Left ventricle myocardium superior (tissue), 1 donor: ENCODE measurements at regions not wholly inside any gene's neighbourhood (a gene's known extent, or its start where the extent isn't known, plus 50 kb on each side); places are given as distances from the start of the nearest gene placed in this dataset.

Source experiments
- ATAC-seq: fragments of 200-7000 bp; cut with Tn5 transposase; one replicate; pipeline ENCODE4 v1.9.1; 2020; ENCODE audit warnings: mild to moderate bottlenecking, moderate library complexity
- DNase-seq: peaks from one replicate; pipeline ENCODE4 v3.0.0-alpha.2; 2020
- intact Hi-C: fragments of 100-400 bp; cut with micrococcal nuclease; formaldehyde crosslinking; loops from one replicate; pipeline ENCODE4 v1.11.0; 2022
- donor health status: DM: no; HTN: yes; CAD: no; lungs with severe emphysema.

GRCh38 chr12:28800129-28800528 is 348.9 kb upstream of the FAR2 start:
- intact Hi-C loops = no loop called here

GRCh38 chr12:28802706-28803438 is 346.2 kb upstream of the FAR2 start:
- ATAC-seq = peak; percentile 94
- intact Hi-C loops = no loop called here
- peak; percentile 64 for DNase-seq

More at GRCh38 chr12:28800129-28800528, 348.9 kb upstream of the FAR2 start:
- DNase-seq = no peak
- no peak for ATAC-seq

- ATAC-seq (no peak), DNase-seq (no peak)
- intact Hi-C loops = no loop called here
These were observed 341.5 kb upstream of the FAR2 start for GRCh38 chr12:28807535-28807934.

GRCh38 chr12:28811457-28811856 is 337.6 kb upstream of the FAR2 start:
- intact Hi-C loops = no loop called here
- ATAC-seq = no peak
- DNase-seq = no peak

- intact Hi-C loops = no loop called here
- no peak for DNase-seq
- no peak for ATAC-seq
These were observed 334.8 kb upstream of the FAR2 start for GRCh38 chr12:28814246-28814645.

- DNase-seq (no peak), ATAC-seq (no peak)
- intact Hi-C loops = no loop called here
These were observed 331.6 kb upstream of the FAR2 start for GRCh38 chr12:28817524-28817923.

GRCh38 chr12:28824193-28824846 is 324.8 kb upstream of the FAR2 start:
- ATAC-seq (peak; percentile 79), DNase-seq (no peak)
- intact Hi-C loops = no loop called here

GRCh38 chr12:28824849-28825248 is 324.2 kb upstream of the FAR2 start:
- DNase-seq (no peak), ATAC-seq (peak; percentile 85)
- intact Hi-C loops = no loop called here

GRCh38 chr12:28826766-28827165 is 322.3 kb upstream of the FAR2 start:
- ATAC-seq (no peak), DNase-seq (no peak)
- intact Hi-C loops = no loop called here

GRCh38 chr12:28827861-28828260 is 321.2 kb upstream of the FAR2 start:
- no peak for DNase-seq
- intact Hi-C loops = no loop called here
- ATAC-seq = no peak

- DNase-seq = no peak
- intact Hi-C loops = no loop called here
- no peak for ATAC-seq
These were observed 320.8 kb upstream of the FAR2 start for GRCh38 chr12:28828318-28828717.

- DNase-seq = no peak
- intact Hi-C loops = no loop called here
- ATAC-seq = no peak
These were observed 318.6 kb upstream of the FAR2 start for GRCh38 chr12:28830491-28830890.

GRCh38 chr12:28844718-28845117 is 304.4 kb upstream of the FAR2 start:
- ATAC-seq (no peak), DNase-seq (no peak)
- intact Hi-C loops = no loop called here

GRCh38 chr12:28851781-28852180 is 297.3 kb upstream of the FAR2 start:
- intact Hi-C loops = no loop called here
- ATAC-seq = no peak
- DNase-seq = no peak

- DNase-seq (no peak), ATAC-seq (no peak)
- intact Hi-C loops = no loop called here
These were observed 293.2 kb upstream of the FAR2 start for GRCh38 chr12:28855761-28856310.

GRCh38 chr12:28857369-28857768 is 291.7 kb upstream of the FAR2 start:
- intact Hi-C loops = no loop called here
- DNase-seq (no peak), ATAC-seq (no peak)

GRCh38 chr12:28859551-28859950 is 289.5 kb upstream of the FAR2 start:
- ATAC-seq = no peak
- intact Hi-C loops = no loop called here
- no peak for DNase-seq

GRCh38 chr12:28865776-28866175 is 283.3 kb upstream of the FAR2 start:
- DNase-seq (no peak), ATAC-seq (no peak)
- intact Hi-C loops = no loop called here

GRCh38 chr12:28866296-28866695 is 282.8 kb upstream of the FAR2 start:
- no peak for ATAC-seq
- intact Hi-C loops = no loop called here
- no peak for DNase-seq

GRCh38 chr12:28866715-28867503 is 282.2 kb upstream of the FAR2 start:
- DNase-seq (no peak), ATAC-seq (no peak)
- intact Hi-C loops = no loop called here
